ENCODE measurements at regions not wholly inside any gene's neighbourhood (a gene's known extent, or its start where the extent isn't known, plus 50 kb on each side); places are given as distances from the start of the nearest gene placed in this dataset.

DNA sequence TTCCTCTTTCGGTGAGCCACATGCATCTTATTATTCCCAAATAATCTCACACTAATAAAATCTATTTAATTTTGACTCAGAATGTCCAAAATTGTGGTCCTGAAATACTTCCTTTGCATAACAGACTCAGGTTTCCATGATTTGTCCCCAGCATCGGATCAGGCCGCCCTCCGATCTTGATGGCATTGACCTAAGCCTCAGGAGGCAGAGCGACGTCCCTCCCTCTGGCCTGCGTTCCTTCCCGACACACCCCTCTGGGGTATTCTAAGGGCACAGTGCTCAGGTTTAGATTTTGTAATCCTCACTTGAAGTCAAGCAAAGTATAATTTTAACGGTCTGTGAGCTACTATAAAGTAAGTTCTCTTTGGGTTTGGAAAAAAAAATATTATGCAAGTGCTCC lies 857.7 kb downstream of the GALR1 start:
- Histone ChIP-seq H3K9me3 (ENCODE audit: control insufficient read depth in 3 of 3, low read length in 3 of 3) (peaks cover 0 to 2% (median 0%) of the 10 kb centered on the region in 3 donors), H3K4me1 (ENCODE audit: control insufficient read depth in 3 of 3, insufficient read depth in 3 of 3, low read length in 3 of 3) (no peaks in the 10 kb centered on the region), H3K4me3 (ENCODE audit: low read length in 3 of 3) (no peak overlapping the region), H3K9ac (ENCODE audit: low read depth in 1 of 3, low read length in 3 of 3) (no peak overlapping the region), H3K27ac (ENCODE audit: low read depth, low read length) (no peak overlapping the region), H3K36me3 (ENCODE audit: control insufficient read depth in 3 of 3, insufficient read depth in 3 of 3, low read length in 3 of 3) (no peaks in the 10 kb centered on the region), H3K27me3 (ENCODE audit: control insufficient read depth in 3 of 3, insufficient read depth in 3 of 3, low read length in 3 of 3) (no peaks in the 10 kb centered on the region)

DNA sequence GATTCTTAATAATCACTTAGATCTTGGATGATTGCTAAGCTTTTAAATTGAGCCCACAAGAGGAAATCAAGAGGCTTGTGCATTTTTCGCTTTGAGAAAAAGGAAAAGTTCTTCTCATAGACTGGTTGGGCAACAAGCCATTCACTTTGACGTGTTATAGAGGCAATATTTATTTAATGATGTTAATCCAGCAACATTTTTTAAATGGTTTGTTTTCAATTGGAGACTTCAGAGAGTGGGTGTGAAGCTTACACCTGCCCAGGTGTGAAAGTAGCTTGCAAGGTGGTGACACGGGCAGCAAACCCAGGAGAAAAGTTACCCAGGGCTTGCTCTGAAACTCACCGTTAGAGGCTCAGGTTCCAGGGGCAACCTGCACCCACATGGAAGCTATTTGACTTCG lies 858.9 kb downstream of the GALR1 start:
- Histone ChIP-seq H3K4me3 (ENCODE audit: low read length in 3 of 3) (no peak overlapping the region), H3K27ac (ENCODE audit: low read depth, low read length) (no peak overlapping the region), H3K36me3 (ENCODE audit: control insufficient read depth in 3 of 3, insufficient read depth in 3 of 3, low read length in 3 of 3) (no peaks in the 10 kb centered on the region), H3K9me3 (ENCODE audit: control insufficient read depth in 3 of 3, low read length in 3 of 3) (peaks cover 0 to 2% (median 0%) of the 10 kb centered on the region in 3 donors), H3K27me3 (ENCODE audit: control insufficient read depth in 3 of 3, insufficient read depth in 3 of 3, low read length in 3 of 3) (no peaks in the 10 kb centered on the region), H3K9ac (ENCODE audit: low read depth in 1 of 3, low read length in 3 of 3) (no peak overlapping the region), H3K4me1 (ENCODE audit: control insufficient read depth in 3 of 3, insufficient read depth in 3 of 3, low read length in 3 of 3) (no peaks in the 10 kb centered on the region)

DNA sequence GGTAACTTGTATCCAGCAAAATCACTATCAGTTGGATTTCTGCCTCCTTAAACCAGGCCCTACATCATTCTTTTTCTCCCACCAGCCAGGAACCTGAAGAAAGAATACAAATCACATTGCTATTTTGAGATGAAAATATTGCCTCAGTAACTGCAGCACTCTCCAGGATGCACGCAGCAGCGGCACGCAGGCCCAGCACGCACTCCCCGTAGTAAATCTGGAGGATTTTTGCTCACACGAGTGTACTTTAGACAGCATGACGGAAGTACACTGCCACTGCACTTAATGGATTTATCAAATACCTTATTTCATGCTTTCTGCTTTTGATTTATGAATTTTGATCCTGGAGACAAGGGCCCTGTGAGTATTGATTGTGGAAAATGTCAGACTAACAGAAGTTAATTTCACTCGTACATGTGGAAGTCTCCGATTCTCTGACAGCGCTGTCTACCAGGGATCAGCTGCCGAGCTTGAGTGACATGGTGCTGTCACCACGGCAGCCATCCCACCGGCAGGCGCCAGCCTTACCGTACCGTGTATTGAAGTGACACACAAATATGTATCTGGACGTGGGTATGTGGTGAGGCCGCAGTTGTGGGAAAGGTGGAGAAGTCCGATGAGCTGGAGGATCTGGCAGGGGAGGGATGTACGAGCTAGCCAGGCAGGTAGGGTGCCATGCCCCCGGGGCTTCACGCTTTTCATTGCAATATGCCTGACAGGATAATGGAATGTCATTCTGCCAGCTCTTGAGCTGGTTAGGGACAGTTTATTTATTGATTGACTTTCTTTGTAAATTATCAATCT lies 863.7 kb downstream of the GALR1 start:
- no peak overlapping the region for H3K4me3 ChIP-seq (ENCODE audit: low read length in 3 of 3)
- no peak overlapping the region for H3K9ac ChIP-seq (ENCODE audit: low read depth in 1 of 3, low read length in 3 of 3)
- H3K9me3 ChIP-seq (ENCODE audit: control insufficient read depth in 3 of 3, low read length in 3 of 3), result peaks cover 0 to 2% (median 0%) of the 10 kb centered on the region in 3 donors
- no peaks in the 10 kb centered on the region for H3K36me3 ChIP-seq (ENCODE audit: control insufficient read depth in 3 of 3, insufficient read depth in 3 of 3, low read length in 3 of 3)
- no peaks in the 10 kb centered on the region for H3K27me3 ChIP-seq (ENCODE audit: control insufficient read depth in 3 of 3, insufficient read depth in 3 of 3, low read length in 3 of 3)
- H3K27ac ChIP-seq (ENCODE audit: low read depth, low read length), result no peak overlapping the region
- H3K4me1 ChIP-seq (ENCODE audit: control insufficient read depth in 3 of 3, insufficient read depth in 3 of 3, low read length in 3 of 3), result no peaks in the 10 kb centered on the region

DNA sequence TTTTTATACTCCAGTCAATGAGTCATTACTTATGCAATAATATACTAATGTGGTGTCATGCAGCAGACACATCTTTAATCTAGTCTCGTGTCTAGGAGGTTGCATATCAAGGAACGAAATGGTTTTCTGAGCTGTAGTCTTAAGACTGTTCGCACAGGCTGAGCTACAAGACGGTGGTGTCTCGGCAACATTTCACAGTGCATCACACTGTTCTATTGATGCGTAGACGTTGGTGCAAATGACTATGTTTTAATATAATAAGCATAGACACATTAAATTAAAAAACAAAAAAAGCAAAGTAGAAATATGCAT lies 864.2 kb downstream of the GALR1 start:
- H3K27ac ChIP-seq (ENCODE audit: low read depth, low read length), result no peak overlapping the region
- H3K27me3 ChIP-seq (ENCODE audit: control insufficient read depth in 3 of 3, insufficient read depth in 3 of 3, low read length in 3 of 3), result no peaks in the 10 kb centered on the region
- H3K9me3 ChIP-seq (ENCODE audit: control insufficient read depth in 3 of 3, low read length in 3 of 3), result peaks cover 0 to 2% (median 0%) of the 10 kb centered on the region in 3 donors
- H3K4me1 ChIP-seq (ENCODE audit: control insufficient read depth in 3 of 3, insufficient read depth in 3 of 3, low read length in 3 of 3), result no peaks in the 10 kb centered on the region
- H3K4me3 ChIP-seq (ENCODE audit: low read length in 3 of 3), result no peak overlapping the region
- no peaks in the 10 kb centered on the region for H3K36me3 ChIP-seq (ENCODE audit: control insufficient read depth in 3 of 3, insufficient read depth in 3 of 3, low read length in 3 of 3)
- no peak overlapping the region for H3K9ac ChIP-seq (ENCODE audit: low read depth in 1 of 3, low read length in 3 of 3)

DNA sequence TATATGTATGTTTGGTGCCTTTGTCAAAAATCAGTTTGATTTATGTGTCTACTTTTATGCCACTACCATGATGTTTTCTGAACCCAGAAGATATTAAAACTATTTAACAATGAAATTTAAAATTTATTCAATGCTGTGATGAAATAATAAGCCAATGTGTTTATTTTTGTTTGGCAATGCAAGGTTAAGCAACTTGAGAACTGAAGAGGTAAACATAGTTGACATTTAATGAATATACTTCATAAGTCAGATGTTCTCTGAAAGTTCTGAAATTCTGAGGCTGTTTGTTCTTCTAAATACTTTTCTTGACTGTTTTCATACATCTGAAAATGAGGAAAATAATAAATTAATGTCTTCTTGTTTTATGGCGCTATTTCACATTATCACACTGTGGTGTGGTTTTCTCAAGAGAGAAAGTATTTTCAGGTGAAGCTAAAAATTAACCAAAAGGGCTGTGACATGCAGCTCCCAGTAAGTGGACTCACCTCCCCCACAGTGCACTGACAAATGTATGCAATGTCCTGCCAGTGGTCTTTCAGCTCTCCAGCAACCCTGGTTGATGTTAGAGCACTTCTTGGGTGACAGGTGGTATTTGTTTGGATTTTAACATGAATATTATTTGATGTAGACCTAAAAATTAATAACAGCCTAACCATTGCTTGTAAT lies 863.6 kb upstream of the SALL3 start:
- Histone ChIP-seq H3K9ac (ENCODE audit: low read depth in 1 of 3, low read length in 3 of 3) (no peak overlapping the region), H3K27me3 (ENCODE audit: control insufficient read depth in 3 of 3, insufficient read depth in 3 of 3, low read length in 3 of 3) (no peaks in the 10 kb centered on the region), H3K4me1 (ENCODE audit: control insufficient read depth in 3 of 3, insufficient read depth in 3 of 3, low read length in 3 of 3) (no peaks in the 10 kb centered on the region), H3K4me3 (ENCODE audit: low read length in 3 of 3) (no peak overlapping the region), H3K27ac (ENCODE audit: low read depth, low read length) (no peak overlapping the region), H3K9me3 (ENCODE audit: control insufficient read depth in 3 of 3, low read length in 3 of 3) (peaks cover 0 to 2% (median 2%) of the 10 kb centered on the region in 3 donors), H3K36me3 (ENCODE audit: control insufficient read depth in 3 of 3, insufficient read depth in 3 of 3, low read length in 3 of 3) (no peaks in the 10 kb centered on the region)

DNA sequence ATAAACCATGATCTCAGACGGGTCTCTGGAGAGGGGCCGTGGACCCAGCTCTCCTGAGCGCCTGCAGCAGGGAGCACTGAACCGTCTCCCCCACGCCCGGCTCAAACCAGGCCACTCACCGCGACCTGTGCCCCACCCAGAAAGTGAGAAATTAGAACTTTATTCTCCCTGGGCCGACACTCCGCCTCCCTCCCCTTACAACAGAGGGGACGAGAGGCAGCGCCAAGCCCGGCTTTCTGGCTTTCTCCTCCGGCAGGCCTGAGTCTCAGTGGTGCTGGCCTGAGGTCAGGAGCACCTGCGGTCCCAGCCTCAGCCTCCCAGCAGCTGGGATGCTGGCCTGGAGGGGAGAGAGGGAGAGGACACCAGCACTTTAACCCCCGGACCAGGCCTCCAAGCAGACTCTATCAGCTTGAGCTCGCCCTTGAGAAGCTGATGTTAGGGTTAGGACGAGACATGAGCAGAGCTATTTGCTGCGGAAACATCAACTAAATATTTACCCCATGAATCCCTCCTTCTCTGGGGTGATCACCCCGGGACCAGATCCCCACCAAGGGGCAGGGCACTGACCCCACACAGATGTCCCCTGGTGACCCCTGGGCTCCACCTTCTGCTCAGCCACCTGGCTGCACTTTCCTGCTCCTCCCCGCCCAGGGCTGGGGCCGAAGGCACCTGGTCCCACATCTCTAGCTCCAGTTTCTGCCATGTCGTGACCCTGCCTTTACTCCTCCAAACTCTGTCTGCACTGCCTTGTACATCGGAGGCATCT lies 856.3 kb upstream of the SALL3 start:
- Histone ChIP-seq H3K4me1 (ENCODE audit: control insufficient read depth in 3 of 3, insufficient read depth in 3 of 3, low read length in 3 of 3) (peaks cover 0 to 3% (median 0%) of the 10 kb centered on the region in 3 donors), H3K27ac (ENCODE audit: low read depth, low read length) (no peak overlapping the region), H3K27me3 (ENCODE audit: control insufficient read depth in 3 of 3, insufficient read depth in 3 of 3, low read length in 3 of 3) (peaks cover 0 to 6% (median 0%) of the 10 kb centered on the region in 3 donors), H3K36me3 (ENCODE audit: control insufficient read depth in 3 of 3, insufficient read depth in 3 of 3, low read length in 3 of 3) (no peaks in the 10 kb centered on the region), H3K4me3 (ENCODE audit: low read length in 3 of 3) (no peak overlapping the region), H3K9ac (ENCODE audit: low read depth in 1 of 3, low read length in 3 of 3) (no peak overlapping the region), H3K9me3 (ENCODE audit: control insufficient read depth in 3 of 3, low read length in 3 of 3) (peaks cover 0 to 11% (median 7%) of the 10 kb centered on the region in 3 donors)

DNA sequence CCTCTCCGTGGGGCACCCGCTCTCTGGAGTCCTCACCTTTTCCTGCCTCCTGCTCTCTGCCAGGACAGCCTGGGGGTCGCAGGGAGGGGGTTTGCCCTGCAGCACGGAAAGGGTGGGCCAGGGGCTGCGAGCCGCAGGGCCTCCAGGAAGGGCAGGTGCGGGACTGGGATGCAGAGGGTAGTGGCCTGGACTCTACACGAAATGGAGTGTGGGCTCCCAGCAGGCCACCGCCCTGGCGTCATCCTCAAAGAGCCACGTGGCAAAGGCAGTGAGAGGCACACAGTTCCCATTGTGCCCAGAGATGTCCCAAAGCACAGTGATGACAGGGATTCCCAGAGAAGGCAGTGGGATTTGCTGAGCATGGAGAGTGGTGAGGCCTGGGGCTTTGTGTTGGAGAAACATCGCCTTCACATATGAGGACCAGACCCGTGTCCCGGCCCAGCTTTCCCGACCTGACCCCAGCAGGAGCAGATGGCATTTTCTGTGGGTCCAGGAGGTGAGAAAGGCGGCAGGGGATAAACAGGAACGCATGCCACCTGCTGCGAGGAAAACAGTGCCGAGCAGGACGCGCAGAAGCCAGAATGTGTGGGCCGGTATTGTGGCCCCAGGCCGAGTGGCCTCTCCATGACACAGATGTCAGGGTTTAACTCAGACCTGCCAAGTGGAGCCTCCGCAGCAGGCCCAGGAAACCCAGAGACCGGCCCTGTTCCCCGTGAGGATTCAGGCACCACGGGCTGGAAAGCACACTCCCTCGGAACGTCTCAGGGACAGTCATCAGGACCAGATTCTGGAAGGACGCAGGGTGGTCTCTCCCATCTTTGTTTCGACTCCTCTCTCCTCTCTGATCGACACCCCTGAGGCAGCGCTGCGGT lies 855.5 kb upstream of the SALL3 start:
- Histone ChIP-seq H3K27ac (ENCODE audit: low read depth, low read length) (no peak overlapping the region), H3K27me3 (ENCODE audit: control insufficient read depth in 3 of 3, insufficient read depth in 3 of 3, low read length in 3 of 3) (peaks cover 0 to 6% (median 0%) of the 10 kb centered on the region in 3 donors), H3K4me1 (ENCODE audit: control insufficient read depth in 3 of 3, insufficient read depth in 3 of 3, low read length in 3 of 3) (peaks cover 0 to 3% (median 0%) of the 10 kb centered on the region in 3 donors), H3K4me3 (ENCODE audit: low read length in 3 of 3) (no peak overlapping the region), H3K36me3 (ENCODE audit: control insufficient read depth in 3 of 3, insufficient read depth in 3 of 3, low read length in 3 of 3) (no peaks in the 10 kb centered on the region), H3K9ac (ENCODE audit: low read depth in 1 of 3, low read length in 3 of 3) (no peak overlapping the region), H3K9me3 (ENCODE audit: control insufficient read depth in 3 of 3, low read length in 3 of 3) (peaks cover 0 to 11% (median 7%) of the 10 kb centered on the region in 3 donors)

DNA sequence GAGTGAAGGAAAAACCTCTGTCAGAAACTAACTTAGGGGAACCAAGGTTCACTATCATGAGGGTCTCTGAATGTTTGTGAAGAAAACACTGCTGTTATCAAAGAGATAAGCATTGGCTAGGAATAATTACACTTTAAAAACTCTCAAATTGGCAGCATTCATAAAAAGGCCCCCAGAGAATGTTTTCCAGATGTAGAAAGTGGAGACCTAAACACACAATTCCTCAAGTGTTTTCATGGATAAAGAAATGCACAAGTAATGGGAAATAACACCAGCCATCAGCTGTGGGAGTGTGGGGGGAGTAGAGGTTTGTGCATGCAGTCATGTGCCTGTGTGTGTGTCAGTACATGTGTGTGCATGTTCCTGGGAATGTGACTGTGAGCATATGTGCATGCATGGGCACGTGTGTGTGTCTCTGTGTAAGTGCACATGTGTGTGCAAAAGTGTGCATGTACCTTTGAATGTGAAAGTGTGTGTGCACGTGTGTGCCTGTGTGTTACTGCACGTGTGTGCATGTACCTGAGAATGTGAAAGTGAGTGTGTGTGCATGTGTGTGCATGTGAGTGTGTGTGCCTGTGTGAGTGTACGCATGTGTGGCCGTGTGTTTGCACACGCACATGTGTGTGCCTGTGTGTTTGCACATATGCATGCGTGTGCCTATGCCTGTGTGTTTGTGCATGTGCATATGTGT lies 854.3 kb upstream of the SALL3 start:
- H3K9me3 ChIP-seq (ENCODE audit: control insufficient read depth in 3 of 3, low read length in 3 of 3), result peaks cover 0 to 9% (median 7%) of the 10 kb centered on the region in 3 donors
- H3K27ac ChIP-seq (ENCODE audit: low read depth, low read length), result no peak overlapping the region
- peaks cover 0 to 7% (median 3%) of the 10 kb centered on the region in 3 donors for H3K27me3 ChIP-seq (ENCODE audit: control insufficient read depth in 3 of 3, insufficient read depth in 3 of 3, low read length in 3 of 3)
- peaks cover 0 to 3% (median 0%) of the 10 kb centered on the region in 3 donors for H3K4me1 ChIP-seq (ENCODE audit: control insufficient read depth in 3 of 3, insufficient read depth in 3 of 3, low read length in 3 of 3)
- H3K36me3 ChIP-seq (ENCODE audit: control insufficient read depth in 3 of 3, insufficient read depth in 3 of 3, low read length in 3 of 3), result no peaks in the 10 kb centered on the region
- H3K9ac ChIP-seq (ENCODE audit: low read depth in 1 of 3, low read length in 3 of 3), result no peak overlapping the region
- H3K4me3 ChIP-seq (ENCODE audit: low read length in 3 of 3), result peak overlapping the region in 1 of 3 donors; percentile 13

- H3K27ac ChIP-seq (ENCODE audit: low read depth, low read length), result no peak overlapping the region
- H3K4me1 ChIP-seq (ENCODE audit: control insufficient read depth in 3 of 3, insufficient read depth in 3 of 3, low read length in 3 of 3), result peaks cover 0 to 3% (median 0%) of the 10 kb centered on the region in 3 donors
- no peak overlapping the region for H3K9ac ChIP-seq (ENCODE audit: low read depth in 1 of 3, low read length in 3 of 3)
- peaks cover 0 to 10% (median 7%) of the 10 kb centered on the region in 3 donors for H3K27me3 ChIP-seq (ENCODE audit: control insufficient read depth in 3 of 3, insufficient read depth in 3 of 3, low read length in 3 of 3)
- peak overlapping the region in 1 of 3 donors; percentile 13 for H3K4me3 ChIP-seq (ENCODE audit: low read length in 3 of 3)
- H3K36me3 ChIP-seq (ENCODE audit: control insufficient read depth in 3 of 3, insufficient read depth in 3 of 3, low read length in 3 of 3), result no peaks in the 10 kb centered on the region
- peaks cover 0 to 9% (median 7%) of the 10 kb centered on the region in 3 donors for H3K9me3 ChIP-seq (ENCODE audit: control insufficient read depth in 3 of 3, low read length in 3 of 3)
Observed at GRCh38 chr18:78126106-78126505, 853.5 kb upstream of the SALL3 start.
